ENCODE measurements at regions not wholly inside any gene's neighbourhood (a gene's known extent, or its start where the extent isn't known, plus 50 kb on each side); places are given as distances from the start of the nearest gene placed in this dataset.

DNA sequence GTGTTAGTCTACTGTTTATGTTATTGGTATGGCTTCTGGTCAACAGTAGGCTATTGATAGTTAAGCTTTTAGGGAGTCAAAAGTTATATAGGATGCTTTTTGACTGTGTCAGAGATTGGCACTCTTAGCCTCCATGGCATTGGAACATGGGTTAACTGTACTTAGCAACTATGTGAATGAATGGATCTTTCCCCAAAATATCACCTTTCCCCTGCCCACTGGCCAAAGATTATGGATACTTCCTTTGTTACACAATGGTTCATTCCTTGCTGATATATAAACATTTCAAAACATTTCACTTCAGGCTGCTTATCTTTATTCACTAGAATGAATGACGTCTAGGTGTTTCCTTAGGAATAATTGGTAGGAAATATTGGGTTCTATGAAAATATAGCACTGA lies 62.1 kb upstream of the DOCK10 start:
- H3K27ac ChIP-seq = no peak overlapping the region
- H3K4me3 ChIP-seq = no peak overlapping the region

DNA sequence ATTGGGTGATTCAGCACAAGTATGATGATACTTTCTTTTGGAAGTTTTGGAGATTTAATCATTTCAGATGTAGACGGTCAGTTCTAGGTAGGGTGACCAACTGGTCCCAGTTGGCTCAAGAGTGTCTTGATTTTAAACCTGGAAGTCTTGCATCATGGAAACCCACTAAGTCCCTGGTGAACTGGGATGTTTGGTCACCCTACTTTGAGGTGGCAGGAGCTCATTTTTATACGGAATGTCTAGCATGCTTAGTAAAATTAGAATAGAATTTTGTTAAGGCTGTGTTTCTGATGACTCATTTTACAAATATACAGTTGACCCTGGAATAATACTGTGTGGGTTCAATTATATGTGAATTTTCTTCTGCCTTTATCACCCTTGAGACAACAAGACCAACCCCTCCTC lies 61.5 kb upstream of the DOCK10 start:
- Histone ChIP-seq H3K27ac (no peak overlapping the region), H3K4me3 (no peak overlapping the region)

- Histone ChIP-seq H3K27ac (peak overlapping the region in 1 of 21 experiments; percentile 43), H3K4me3 (no peak overlapping the region)
Observed at GRCh38 chr2:225100856-225101294, 58.6 kb upstream of the DOCK10 start.

GRCh38 chr2:225100269-225100668 lies 58.0 kb upstream of the DOCK10 start:
- H3K4me3 ChIP-seq = no peak overlapping the region
- H3K27ac ChIP-seq = peak overlapping the region in 1 of 21 experiments; percentile 43

DNA sequence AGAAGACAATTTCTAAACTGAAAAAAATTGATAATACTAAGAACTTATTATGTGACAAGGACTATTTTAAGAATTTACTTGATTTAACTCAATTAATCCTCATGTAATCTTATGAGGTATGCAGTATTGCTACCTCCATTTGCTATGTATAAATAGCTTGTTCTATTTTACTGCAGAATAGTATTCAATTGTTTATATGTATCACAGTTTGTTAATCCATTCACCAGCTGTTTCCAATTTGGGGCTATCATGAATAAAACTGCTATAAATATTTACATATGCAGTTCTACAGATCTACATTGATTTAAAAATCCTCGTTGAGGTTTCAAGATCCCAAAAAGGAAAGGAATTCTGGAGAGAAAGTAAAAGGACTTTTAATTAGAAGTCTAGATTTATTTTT lies 54.8 kb upstream of the DOCK10 start:
- H3K4me3 ChIP-seq = no peak overlapping the region
- no peak overlapping the region for H3K27ac ChIP-seq
